ENCODE measurements at regions not wholly inside any gene's neighbourhood (a gene's known extent, or its start where the extent isn't known, plus 50 kb on each side); places are given as distances from the start of the nearest gene placed in this dataset.

DNA sequence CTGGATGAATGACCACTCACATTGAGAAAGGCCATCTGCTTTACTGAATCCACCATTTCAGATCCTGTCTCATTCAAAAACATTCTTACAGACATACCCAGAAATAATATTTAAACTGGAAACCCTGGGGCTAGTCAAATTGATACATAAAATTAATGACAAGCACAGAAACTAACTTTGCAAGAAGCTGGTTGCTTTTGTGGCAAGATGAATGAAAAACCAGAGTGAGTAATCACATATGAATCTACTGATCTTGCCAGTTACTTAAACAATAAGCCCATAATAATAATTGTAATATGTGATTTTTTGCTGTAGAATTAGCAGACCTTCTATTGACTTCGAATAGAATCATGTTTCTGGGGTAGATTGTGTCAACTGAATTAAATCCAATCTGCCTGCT, 235.1 kb downstream of the PPARGC1A start:
- no peak for DNase-seq

DNA sequence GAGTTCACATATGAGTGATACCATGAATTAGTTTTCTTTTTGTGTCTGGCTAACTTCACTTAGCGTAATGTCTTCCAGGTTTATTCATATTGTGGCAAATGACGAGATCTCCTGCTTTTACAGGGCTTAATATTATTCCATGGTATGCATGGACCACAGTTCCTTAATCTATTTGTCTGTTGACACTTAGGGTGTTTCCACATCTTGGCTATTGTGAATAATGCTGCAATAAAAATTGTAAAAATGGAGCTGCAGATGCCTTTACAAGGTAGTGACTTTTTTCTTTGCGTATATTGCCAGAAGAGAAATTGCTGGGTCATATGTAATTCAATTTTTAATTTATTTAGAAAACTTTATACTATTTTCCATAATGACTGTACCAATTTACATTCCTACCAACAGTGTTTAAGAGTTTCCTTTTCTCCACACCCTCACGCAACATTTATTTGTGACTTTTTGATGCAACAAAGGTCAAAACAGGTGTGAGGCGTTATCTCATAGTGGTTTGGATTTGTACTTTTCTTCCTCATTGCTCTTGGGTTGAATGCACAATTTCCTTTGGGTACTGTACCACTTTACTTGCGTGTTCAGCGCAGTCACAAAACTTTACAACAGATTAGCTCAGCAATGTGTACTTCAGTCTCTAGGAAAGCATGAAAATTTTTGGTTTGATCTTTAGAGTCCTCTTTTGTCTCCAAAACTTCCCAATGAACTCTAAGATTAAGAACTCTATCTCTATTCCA, 240.8 kb downstream of the PPARGC1A start:
- DNase-seq: no peak

DNA sequence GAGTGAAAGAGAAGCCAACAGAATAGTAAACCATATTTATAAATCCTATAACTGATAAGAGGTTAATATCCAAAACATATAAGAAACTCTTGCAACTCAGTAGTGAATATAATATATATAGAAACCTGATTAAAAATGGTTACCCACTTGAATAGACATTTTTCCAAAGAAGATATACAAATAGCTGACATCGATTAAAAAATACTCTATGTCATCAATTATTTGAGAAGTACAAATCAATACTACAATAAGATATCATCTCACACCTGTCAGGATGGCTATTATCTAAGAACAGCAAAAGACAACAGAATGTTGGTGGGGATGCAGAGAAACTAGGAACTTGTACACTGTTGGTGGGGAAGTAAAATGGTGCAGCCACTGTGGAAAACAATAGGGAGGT, 254.4 kb downstream of the PPARGC1A start:
- DNase-seq: no peak

DNA sequence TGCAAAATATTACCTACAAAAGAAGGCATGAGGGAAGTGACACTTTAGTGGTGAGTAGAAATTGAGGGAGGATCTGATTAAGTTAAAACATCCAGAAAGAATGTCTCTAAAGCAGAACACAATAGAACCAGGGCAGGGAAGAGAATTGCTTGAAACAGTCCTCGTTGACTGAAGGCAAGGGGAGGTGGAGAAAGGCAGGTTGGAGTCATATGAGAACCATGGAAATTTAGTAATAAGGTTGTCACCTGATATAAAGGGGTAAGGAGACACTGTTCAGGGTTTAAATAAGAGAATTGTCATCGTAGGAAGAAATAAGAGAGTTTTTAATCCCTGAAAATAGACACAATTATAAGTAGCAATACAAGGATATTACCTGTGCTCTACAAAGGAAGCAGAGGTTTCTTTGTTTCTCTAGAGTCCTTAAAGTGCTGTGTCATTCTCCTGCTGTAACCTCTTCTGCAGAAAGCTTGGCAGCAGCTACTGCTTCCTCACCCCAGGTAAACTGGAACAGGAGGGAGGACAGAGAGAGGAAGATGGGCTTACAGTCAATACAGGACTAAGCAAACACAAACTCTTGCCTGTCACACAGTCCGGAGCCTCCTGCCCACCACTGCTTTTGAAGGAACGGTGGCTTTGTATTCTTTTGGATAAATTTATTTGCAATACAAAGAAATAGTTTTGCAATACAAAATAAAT, 258.4 kb downstream of the PPARGC1A start:
- peak; percentile 28 for DNase-seq

DNA sequence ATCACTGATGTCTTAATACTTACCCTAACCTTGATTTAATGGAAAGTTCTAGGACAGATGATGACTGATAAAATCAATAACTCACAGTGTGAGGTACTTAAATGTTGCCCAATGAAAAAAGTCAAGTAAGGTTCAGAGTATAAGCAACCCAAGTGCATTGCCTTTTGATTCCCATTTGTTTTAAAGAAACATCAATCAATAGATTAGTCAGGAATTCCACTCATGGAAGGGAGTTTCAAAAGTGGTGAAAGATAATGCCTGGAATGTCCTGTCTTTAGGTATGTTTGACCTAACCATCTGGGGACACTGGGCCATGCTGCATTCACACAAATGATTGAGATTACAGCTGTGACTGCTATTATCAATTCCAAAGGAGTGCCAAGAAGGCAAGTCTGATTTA, 259.7 kb downstream of the PPARGC1A start:
- DNase-seq: no peak

DNA sequence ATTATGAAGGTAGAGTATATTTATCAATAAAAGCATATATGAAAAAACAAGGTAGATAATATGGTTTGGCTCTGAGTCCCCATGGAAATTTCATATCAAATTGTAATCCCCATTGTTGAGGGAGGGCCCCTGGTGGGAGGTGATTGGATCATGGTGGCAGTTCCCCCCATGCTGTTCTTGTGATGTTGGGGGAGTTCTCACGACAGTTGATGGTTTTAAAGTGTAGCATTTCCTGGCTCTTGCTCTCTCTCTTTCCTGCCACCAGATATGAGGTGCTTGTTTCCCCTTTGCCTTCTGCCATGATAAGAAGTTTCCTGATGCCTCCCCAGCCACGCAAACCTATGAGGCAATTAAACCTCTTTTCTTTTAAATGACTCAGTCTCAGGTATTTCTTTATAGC, 260.4 kb downstream of the PPARGC1A start:
- DNase-seq: no peak

DNA sequence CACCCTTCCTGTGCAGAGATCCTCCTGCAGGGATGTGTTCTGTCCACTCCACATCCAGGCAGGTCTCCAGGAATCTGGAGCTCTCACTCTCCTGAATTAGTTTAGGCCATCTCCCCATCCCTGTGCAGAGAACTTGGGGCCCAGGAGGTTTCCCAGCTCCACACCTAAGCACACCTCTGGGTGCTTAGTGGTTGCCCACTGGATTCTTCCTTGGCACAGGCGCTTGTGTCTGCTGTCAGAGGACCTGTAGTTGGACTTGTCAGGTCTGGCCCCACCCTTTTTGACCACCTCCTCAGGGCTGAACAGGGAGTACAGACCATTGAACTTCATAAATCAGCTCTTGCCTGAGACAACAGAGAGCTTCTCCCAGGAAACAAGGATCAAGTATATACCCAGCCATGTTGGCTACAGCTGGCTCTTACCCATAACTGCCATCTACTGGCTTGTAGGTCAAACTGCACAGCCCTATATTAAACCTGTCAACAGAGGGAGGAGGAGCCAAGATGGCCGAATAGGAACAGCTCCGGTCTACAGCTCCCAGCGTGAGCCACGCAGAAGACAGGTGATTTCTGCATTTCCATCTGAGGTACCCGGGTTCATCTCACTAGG, 275.5 kb downstream of the PPARGC1A start:
- DNase-seq: no peak

DNA sequence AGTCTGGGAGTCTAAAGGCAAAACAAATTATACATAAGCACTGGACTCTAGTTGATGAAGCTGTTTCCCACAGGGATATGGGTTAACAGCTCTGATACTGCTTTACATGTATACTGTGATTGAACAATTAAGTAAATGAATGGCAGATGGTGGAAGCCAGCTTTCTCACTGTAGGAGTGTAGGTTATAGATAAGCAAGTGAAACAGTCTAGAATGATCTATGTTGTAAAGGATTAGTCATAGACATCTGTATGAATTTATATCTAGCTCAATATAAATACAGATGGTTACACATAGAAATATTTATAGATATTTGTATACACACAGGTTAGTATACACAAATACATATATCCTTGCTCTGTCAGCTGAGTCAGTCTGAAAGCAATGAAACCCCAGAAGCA, 276.1 kb downstream of the PPARGC1A start:
- DNase-seq: no peak

DNA sequence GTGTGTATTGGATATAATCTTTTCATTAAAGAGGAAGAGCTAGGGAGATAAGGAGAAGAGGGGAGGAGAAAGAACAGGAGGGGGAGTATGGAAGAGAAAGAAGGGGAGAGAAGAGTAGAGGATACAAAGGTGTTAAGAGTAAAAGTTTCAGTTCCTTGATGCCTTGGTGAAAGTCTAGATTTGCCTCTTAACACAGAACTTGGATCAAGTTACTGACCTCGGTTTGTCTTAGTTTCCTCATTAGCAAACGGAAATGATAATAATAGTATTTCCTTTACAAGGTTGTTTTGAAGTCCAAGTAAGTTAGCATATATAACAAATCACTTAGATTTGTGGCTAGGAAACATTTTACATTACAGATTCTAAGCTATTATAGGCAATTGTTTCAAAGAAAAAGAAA, 287.1 kb downstream of the PPARGC1A start:
- no peak for DNase-seq

DNA sequence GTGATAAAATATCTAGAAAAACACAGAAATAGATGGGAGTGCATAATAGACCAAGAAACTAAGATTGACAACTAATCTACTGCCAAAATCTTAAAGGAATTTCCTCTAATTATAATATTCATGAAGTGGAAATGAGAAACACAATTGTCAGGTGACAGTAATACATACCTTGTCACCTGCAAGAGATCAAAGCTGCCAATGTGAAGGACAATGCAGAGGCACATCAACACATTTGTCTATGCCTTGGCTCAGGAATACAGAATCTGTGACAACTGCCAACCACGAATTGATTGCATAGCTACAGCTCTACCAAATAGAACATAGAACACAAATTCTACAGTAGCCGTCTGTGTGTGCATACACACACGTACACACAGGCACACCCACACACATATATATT, 295.7 kb downstream of the PPARGC1A start:
- no peak for DNase-seq

DNA sequence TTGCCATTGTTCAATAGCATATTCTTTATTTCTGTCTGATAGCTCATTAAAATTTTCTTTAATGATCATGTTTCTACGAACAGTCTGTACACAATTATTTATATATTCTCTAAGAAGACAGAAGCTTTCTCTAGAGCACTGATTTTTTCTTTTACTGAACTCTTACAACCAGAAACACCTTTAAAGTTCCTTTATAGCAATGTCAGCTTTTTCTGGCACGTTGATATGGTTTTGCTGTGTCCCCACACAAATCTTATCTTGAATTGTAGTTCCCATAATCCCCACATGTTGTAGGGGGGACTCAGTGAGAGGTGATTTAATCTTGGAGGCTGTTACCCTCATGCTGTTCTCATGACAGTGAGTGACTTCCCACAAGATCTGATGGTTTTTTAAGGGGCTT, 299.4 kb downstream of the PPARGC1A start:
- DNase-seq: no peak

DNA sequence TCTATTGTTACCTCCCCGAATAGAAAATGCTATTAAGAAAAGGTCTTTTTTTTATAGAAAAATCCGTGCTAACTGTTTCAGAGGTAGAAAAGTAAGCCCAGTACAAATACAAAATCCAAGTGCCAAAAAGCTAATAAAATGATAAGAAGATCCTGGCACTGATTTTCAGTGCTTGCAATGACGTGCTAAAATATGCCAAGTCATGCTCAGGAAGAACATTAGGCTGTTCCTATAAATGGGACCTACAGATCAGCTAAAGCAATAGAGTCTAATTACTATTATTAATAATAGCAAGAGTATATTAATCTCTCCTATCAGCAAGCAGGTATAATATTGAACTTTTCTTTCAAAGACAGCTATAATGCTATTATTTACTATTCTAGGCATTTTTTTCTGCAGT, 305.8 kb downstream of the PPARGC1A start:
- no peak for DNase-seq

DNA sequence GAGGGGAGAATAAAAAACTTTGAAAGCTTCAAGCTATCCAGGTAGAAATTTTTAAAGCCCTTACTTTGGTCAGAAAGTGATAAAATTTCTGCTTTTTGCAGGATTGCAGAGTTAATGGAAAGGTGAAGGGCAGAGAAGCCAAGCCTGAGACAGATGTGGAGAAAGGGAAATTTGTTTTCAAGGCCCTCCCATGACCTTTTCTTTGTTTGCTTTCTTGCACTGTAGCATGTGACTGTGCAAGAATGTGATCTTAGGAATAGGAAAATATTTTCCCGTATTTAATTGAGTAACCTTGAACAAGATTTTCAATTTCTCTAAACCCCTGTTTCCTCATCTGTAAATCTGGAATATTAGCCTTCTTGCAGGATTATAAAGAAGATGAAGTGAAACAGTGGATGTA, 307.2 kb downstream of the PPARGC1A start:
- no peak for DNase-seq

DNA sequence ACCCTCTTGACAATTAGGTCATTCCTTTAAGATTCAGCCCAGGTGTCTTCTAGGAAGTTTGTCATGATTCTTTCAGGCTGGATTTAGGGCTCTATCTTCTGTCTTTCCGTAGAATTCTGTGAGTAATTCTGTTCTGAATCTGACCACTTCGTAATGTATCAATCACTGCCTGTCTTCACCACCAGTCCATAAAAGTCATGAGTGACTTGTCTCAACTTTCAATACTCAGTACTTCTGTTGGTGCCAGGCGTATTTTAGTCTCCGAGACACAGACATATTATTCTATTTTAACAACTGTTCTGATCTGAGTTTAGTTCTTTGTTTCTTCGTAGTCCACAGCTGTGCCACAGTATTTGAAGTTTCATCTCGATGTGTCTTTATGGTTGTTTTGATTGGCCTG, 310.7 kb downstream of the PPARGC1A start:
- no peak for DNase-seq

DNA sequence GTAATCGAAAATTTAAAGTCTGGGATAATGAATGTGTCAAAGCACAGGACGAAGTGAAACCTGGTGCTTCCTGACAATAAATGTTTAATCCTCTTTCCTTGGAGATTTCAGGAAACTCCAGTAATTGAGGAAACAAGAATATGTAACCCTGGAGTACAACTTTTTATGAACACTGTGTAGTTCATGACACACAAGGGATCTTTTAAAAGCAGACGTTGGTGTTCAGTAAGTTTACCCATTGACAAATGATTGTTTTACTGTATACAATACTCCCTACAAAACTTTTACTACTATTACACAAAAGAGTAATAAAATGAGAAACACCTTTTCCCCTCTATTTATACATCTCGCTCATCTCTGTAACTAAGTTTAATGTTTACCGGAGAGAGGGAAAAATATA, 312.4 kb downstream of the PPARGC1A start:
- no peak for DNase-seq

DNA sequence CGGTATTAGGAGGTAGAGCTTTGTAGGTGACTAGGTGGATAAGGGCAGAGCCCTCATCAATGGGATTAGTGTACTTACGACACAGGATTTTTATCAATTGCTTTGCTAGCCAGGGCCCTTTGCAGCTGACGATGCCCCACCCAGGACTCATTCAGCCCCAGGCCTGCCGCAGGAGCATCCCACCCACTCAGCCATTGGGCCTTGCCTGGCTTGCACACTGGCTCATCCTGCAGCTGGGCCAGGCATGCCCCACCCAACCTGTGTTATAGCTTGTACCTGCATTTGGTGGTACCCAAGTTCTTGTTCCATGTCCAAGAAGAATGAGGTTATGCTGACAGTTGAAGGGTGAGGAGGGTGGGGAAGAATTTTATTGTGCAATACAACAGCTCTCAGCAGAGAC, 317.5 kb downstream of the PPARGC1A start:
- no peak for DNase-seq

DNA sequence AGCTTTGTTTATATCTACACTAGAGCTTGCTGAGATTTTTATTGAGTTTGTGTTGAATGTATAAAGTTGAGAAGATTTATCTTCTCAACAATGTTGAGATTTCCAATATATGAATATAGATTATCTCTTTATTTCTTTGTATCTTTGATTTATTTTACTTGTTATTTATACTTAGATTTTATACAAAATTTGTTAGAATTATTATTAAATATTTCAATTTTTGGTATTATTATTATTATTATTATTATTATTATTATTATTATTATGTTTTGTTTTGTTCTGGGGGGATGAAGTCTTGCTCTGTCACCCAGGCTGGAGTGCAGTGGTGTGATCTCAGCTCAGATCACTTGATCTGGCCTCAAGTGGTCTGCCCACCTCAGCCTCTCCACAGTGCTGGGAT, 322.5 kb downstream of the PPARGC1A start:
- no peak for DNase-seq

DNA sequence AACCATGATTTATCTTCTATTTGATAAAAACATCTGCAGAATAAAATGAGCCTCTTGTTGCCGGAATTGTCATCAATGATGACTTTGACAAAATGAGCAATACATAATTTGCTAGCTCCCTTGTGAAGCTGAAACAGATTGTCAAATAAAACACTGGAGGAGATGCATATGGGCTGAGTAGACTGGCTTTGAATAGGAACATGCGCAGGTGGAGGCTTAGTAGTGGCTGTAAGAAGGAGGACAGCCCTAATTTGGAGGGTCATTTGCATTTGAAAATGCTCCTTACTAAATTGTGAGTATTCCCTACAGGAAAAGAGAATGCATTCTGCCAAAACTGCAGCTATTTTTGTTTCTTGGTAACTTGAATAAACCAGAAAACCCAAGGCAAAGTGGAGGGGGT, 329.1 kb downstream of the PPARGC1A start:
- no peak for DNase-seq

DNA sequence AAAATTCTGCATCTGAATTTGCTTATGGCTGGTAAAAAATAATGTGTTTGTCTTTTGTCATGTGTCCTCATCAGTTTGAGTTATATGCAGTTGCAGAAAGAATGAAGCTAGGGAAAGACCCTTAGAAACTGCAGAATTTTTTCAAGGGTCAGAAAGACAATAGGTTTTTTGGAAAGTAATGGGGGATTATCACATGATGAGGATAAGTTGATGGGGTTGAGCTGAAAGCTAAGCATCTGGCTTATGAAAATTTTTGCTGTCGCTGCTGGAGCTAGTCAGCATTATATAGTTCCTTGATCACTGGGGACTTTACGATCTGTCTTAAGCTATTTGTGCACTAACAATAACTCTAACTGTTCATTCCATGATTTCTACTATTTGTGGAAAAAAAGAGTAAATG, 331.7 kb downstream of the PPARGC1A start:
- no peak for DNase-seq

DNA sequence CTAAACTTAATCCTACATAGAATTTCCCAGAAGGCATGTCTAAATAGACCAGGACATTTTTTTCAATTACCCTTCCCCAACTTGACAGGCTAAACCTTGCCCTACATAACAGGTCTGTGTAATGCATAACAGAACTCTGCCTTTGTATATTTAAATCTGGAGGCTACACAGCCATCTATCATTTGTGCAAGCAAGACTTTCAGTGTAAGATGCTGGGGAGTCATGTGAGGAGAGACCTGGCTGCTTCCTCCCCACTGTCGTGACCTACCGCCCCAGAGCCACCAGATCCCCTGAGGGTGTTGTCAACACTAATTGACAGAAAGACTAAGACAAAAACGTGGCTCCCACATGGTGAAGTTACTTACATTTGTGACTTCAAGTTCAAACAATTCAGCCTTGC, 342.2 kb downstream of the PPARGC1A start:
- no peak for DNase-seq

DNA sequence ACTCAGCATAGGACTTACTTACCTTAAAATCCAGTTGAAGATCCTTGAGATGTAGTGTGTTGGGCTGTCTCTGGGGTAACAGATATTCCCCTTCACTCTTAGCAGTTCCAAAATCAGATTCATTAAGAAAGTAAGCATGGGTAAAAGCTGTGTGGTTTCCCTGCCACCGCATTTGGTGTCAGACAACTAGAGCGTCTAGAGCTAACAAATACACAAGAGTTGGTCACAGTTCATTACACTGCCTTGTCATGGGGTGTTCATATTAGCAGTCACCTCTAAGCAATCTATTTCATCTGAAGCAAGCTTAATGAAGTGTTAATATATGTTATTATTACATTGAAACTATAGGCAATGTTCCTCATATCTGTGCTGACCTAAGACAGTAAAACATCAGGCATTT, 342.8 kb downstream of the PPARGC1A start:
- DNase-seq: no peak

DNA sequence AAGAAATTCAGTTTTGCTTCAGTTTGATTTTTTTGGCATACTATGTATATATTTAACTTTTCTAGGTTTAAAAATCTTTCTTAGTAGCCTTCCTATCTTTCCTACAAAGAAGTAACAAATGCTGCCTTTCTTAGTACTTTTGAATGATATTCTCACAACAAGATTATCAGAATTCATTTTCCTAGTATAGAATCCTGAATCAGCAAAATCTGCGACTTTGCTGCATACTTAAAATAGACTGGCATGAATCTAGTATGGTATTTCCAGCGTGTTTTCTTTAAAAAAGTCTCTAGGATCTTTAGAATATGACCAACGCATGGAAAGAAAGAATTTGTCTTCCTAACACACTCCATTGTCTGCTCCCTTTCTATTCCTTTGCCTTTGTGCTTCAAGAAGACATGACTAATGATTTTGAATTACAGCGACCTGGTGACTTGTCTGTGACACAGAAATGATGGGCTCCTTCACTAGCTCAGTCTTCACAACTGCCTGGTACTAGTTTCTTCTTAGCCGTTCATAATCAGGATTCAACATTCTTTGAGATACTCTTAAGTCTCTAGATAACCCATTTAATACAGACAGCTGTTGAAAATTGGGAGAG, 349.8 kb downstream of the PPARGC1A start:
- no peak for DNase-seq

DNA sequence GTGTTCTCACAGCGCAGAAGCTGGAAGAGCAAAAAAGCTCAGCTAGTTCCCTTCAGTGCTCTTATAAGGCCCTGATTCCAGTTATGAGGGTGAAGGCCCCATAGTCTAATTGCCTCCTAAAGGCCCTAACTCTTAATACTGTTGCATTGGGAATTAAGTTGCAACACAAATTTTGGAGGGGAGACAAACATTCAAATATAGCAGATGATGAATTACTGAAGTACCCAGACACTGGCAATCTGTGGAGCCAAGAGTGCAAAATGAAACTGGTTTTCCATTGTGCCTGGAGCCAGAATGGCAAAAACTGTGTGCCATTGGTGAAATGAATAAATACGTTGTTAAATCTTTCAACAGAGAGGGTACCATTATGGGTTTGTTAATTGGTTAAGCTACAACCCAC, 356.0 kb downstream of the PPARGC1A start:
- no peak for DNase-seq

DNA sequence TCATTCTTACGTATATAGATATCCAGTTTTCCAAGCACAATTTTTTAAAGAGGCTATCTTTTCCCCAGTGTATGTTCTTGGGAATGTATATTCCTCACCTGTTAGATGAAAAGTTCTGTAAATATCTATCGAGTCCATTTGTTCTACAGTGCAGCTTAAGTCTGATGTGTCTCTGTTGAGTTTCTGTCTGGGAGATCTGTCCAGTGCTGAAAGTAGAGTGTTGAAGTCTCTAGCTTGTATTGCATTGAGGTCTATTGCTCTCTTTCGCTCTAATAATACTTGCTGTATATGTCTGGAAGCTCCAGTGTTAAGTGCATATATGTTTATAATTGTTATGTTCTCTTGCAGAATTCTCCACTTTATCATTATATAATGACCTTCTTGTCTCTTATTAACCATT, 373.1 kb downstream of the PPARGC1A start:
- no peak for DNase-seq
